HCT116 (cell line): ENCODE measurements at regions not wholly inside any gene's neighbourhood (a gene's known extent, or its start where the extent isn't known, plus 50 kb on each side); places are given as distances from the start of the nearest gene placed in this dataset.

Experiments
- CTCF ChIP-seq, 3 experiments: fragments of 200-600 bp in 1 of 3; sonication (generic) in 1 of 3; IDR thresholded peaks in 2 of 3; conservative IDR thresholded peaks in 1 of 3; 2 replicates each; pipeline ENCODE4 v1.5.1; 2012 to 2017; ENCODE audit warnings: low read depth in 2 of 3, low read length in 2 of 3, antibody characterized with exemption in 1 of 3, borderline replicate concordance in 1 of 3, control low read depth in 1 of 3, mild to moderate bottlenecking in 1 of 3, mixed read lengths in 1 of 3, mixed run types in 1 of 3, moderate library complexity in 1 of 3; ENCODE audit not compliant: insufficient read depth in 1 of 3
- ELF1 ChIP-seq: IDR thresholded peaks from 2 replicates; pipeline ENCODE4 v1.6.1; 2012; ENCODE audit warnings: low read depth, borderline replicate concordance
- EZH2phosphoT487 ChIP-seq: fragments of 200-600 bp; IDR thresholded peaks from 2 replicates; pipeline ENCODE4 v1.6.1; 2018; ENCODE audit warnings: antibody characterized with exemption, borderline replicate concordance
- JUND ChIP-seq: IDR thresholded peaks from 2 replicates; pipeline ENCODE4 v1.6.1; 2012
- POLR2A ChIP-seq: IDR thresholded peaks from 2 replicates; pipeline ENCODE4 v1.7.0; 2011; ENCODE audit warnings: borderline replicate concordance; ENCODE audit not compliant: insufficient read depth, insufficient read length; ENCODE audit errors: extremely low read depth
- RAD21 ChIP-seq: IDR thresholded peaks from 2 replicates; pipeline ENCODE4 v1.6.1; 2012; ENCODE audit warnings: low read depth, mild to moderate bottlenecking
- REST ChIP-seq: IDR thresholded peaks from 2 replicates; pipeline ENCODE4 v1.6.1; 2012; ENCODE audit warnings: low read depth
- ZNF274 ChIP-seq: fragments of 200-500 bp; sonication (Bioruptor generic); IDR thresholded peaks from 2 replicates; pipeline ENCODE4 v1.6.1; 2014; ENCODE audit warnings: mild to moderate bottlenecking, low read depth, low read length, inconsistent platforms

GRCh38 chr6:168774381-168774780 lies 333.4 kb downstream of the SMOC2 start:
- TF ChIP-seq EZH2phosphoT487, result no peak
- TF ChIP-seq CTCF (IDR thresholded peaks at IDR 0.05 in 2 of 3, conservative IDR thresholded peaks at IDR 0.05 in 1 of 3; ENCODE audit: borderline replicate concordance in 1 of 3, insufficient read depth in 1 of 3, low read depth in 2 of 3, low read length in 2 of 3), result no peak
- no peak for TF ChIP-seq ZNF274
- TF ChIP-seq RAD21, result no peak
- TF ChIP-seq POLR2A, result no peak
- TF ChIP-seq REST, result no peak
- no peak for TF ChIP-seq ELF1
- TF ChIP-seq JUND, result no peak
